ENCODE measurements at regions not wholly inside any gene's neighbourhood (a gene's known extent, or its start where the extent isn't known, plus 50 kb on each side); places are given as distances from the start of the nearest gene placed in this dataset.

DNA sequence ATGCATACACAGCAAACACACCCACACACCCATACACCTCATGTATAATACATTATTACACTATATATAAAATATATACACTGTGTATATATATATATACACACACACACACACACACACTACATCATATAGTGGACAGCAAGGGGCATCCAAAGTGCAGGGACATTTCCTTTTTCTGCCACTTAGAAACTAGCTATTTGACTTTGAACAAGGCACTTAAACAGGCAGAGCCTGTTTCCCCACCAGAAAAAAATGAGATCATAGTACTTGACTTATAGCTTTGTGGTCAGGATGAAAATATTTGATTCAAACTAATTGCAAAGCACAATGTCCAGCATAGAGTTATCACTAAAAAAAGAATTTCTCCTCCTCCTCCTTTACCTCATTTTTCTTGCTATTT, 254.3 kb upstream of the NPVF start:
- TF ChIP-seq CHD4 (IDR thresholded peaks at IDR 0.05; ENCODE audit: borderline replicate concordance) (no peak), MAZ (IDR thresholded peaks at IDR 0.05; ENCODE audit: borderline replicate concordance, low read depth, low read length) (no peak), POLR2A (IDR thresholded peaks at IDR 0.05; ENCODE audit: low read length) (no peak), CHD2 (IDR thresholded peaks at IDR 0.05; ENCODE audit: low read length, partially characterized antibody) (no peak), JUN (IDR thresholded peaks at IDR 0.05) (no peak)
- TF ChIP-seq, protein P1, sequence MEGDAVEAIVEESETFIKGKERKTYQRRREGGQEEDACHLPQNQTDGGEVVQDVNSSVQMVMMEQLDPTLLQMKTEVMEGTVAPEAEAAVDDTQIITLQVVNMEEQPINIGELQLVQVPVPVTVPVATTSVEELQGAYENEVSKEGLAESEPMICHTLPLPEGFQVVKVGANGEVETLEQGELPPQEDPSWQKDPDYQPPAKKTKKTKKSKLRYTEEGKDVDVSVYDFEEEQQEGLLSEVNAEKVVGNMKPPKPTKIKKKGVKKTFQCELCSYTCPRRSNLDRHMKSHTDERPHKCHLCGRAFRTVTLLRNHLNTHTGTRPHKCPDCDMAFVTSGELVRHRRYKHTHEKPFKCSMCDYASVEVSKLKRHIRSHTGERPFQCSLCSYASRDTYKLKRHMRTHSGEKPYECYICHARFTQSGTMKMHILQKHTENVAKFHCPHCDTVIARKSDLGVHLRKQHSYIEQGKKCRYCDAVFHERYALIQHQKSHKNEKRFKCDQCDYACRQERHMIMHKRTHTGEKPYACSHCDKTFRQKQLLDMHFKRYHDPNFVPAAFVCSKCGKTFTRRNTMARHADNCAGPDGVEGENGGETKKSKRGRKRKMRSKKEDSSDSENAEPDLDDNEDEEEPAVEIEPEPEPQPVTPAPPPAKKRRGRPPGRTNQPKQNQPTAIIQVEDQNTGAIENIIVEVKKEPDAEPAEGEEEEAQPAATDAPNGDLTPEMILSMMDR (IDR thresholded peaks at IDR 0.05) = no peak

Data from A549 (cell line).